ENCODE measurements at regions not wholly inside any gene's neighbourhood (a gene's known extent, or its start where the extent isn't known, plus 50 kb on each side); places are given as distances from the start of the nearest gene placed in this dataset.

DNA sequence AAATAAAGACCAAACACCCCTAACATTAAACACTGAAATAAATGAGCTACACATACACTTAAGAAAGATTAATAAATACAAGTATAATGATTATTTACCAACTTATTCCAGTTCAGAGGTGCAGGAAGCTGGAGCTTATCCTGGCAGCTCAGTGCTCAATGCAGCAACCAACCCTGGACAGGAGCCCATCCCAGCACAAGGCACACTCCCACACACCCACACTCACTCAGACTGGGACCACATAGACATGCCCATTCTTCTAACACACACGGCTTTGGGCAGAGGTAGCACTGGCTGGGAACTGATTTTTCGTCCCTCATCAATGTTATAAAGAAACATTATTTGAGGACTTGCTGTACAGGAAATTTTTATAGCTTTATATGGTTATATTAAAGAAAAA lies 797.4 kb downstream of the RPS29 start:
- no peaks in the 10 kb centered on the region for H3K79me2 ChIP-seq (ENCODE audit: control insufficient read depth, insufficient read depth, low read length)
- no peak overlapping the region for H3K27ac ChIP-seq (ENCODE audit: control insufficient read depth, insufficient read depth, low read length)
- no peaks in the 10 kb centered on the region for H3K9me3 ChIP-seq (ENCODE audit: control insufficient read depth, low read depth, low read length)
- no peaks in the 10 kb centered on the region for H3K4me1 ChIP-seq (ENCODE audit: control insufficient read depth, extremely low read depth, insufficient read depth, low read length)
- no peak overlapping the region for H3K9ac ChIP-seq (ENCODE audit: control insufficient read depth, extremely low read depth, insufficient read depth, low read length)
- no peak overlapping the region for H2AFZ ChIP-seq (ENCODE audit: control insufficient read depth, low read length)
- FAIRE-seq (no peak), DNase-seq (ENCODE audit: low read depth, low spot score) (no peak)
- TF ChIP-seq, protein P1, sequence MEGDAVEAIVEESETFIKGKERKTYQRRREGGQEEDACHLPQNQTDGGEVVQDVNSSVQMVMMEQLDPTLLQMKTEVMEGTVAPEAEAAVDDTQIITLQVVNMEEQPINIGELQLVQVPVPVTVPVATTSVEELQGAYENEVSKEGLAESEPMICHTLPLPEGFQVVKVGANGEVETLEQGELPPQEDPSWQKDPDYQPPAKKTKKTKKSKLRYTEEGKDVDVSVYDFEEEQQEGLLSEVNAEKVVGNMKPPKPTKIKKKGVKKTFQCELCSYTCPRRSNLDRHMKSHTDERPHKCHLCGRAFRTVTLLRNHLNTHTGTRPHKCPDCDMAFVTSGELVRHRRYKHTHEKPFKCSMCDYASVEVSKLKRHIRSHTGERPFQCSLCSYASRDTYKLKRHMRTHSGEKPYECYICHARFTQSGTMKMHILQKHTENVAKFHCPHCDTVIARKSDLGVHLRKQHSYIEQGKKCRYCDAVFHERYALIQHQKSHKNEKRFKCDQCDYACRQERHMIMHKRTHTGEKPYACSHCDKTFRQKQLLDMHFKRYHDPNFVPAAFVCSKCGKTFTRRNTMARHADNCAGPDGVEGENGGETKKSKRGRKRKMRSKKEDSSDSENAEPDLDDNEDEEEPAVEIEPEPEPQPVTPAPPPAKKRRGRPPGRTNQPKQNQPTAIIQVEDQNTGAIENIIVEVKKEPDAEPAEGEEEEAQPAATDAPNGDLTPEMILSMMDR (optimal IDR thresholded peaks at IDR 0.05 in 1 of 3, IDR thresholded peaks at IDR 0.05 in 1 of 3, conservative IDR thresholded peaks at IDR 0.05 in 1 of 3; ENCODE audit: extremely low read depth in 1 of 3, insufficient read depth in 2 of 3, low read length in 3 of 3): no peak
- TF ChIP-seq EZH2 (IDR thresholded peaks at IDR 0.05; ENCODE audit: low read length): no peak
- H3K9me1 ChIP-seq (ENCODE audit: control insufficient read depth, extremely low read depth, insufficient read depth, low read length): no peaks in the 10 kb centered on the region
- no peak overlapping the region for H3K4me2 ChIP-seq (ENCODE audit: control insufficient read depth, extremely low read depth, insufficient read depth, low read depth, low read length)
- no peaks in the 10 kb centered on the region for H4K20me1 ChIP-seq (ENCODE audit: control insufficient read depth, extremely low read depth, insufficient read depth, low read length)
- no peak overlapping the region for H3K4me3 ChIP-seq (ENCODE audit: control insufficient read depth in 2 of 3, extremely low read depth in 1 of 3, insufficient read depth in 2 of 3, low read depth in 1 of 3, low read length in 3 of 3)
- dilution Hi-C loops (cut with MboI; ENCODE audit: extremely low pct_ligation_motif_present, low sequenced_read_pairs): no loop called here
- H3K36me3 ChIP-seq (ENCODE audit: control insufficient read depth in 2 of 2, extremely low read depth in 1 of 2, insufficient read depth in 2 of 2, low read length in 2 of 2): no peaks in the 10 kb centered on the region
- H3K27me3 ChIP-seq (ENCODE audit: control insufficient read depth, extremely low read depth, insufficient read depth, low read length): no peaks in the 10 kb centered on the region

DNA sequence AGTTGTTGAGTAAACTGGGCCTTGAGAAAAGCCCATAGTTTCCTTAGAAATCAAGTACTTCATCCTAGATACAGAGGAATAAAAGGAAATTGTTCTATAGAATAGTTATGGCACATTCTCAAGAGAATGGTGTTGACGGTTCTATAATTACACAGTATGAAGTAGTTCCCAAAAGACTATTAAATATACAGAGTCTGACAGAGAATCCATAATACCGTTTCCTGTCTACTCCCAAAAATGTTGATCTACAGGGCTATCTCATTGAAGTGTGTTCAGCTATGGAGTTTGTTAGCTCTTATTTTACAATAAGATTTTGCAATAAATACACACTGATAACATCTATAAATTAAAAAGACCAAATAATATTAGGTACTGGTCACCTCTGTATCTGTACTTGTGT lies 799.7 kb downstream of the RPS29 start:
- no peaks in the 10 kb centered on the region for H3K36me3 ChIP-seq (ENCODE audit: control insufficient read depth in 2 of 2, extremely low read depth in 1 of 2, insufficient read depth in 2 of 2, low read length in 2 of 2)
- H3K27me3 ChIP-seq (ENCODE audit: control insufficient read depth, extremely low read depth, insufficient read depth, low read length): no peaks in the 10 kb centered on the region
- no peak overlapping the region for H3K9ac ChIP-seq (ENCODE audit: control insufficient read depth, extremely low read depth, insufficient read depth, low read length)
- no peak overlapping the region for H3K4me2 ChIP-seq (ENCODE audit: control insufficient read depth, extremely low read depth, insufficient read depth, low read depth, low read length)
- H3K4me3 ChIP-seq (ENCODE audit: control insufficient read depth in 2 of 3, extremely low read depth in 1 of 3, insufficient read depth in 2 of 3, low read depth in 1 of 3, low read length in 3 of 3): no peak overlapping the region
- no peaks in the 10 kb centered on the region for H4K20me1 ChIP-seq (ENCODE audit: control insufficient read depth, extremely low read depth, insufficient read depth, low read length)
- no peak overlapping the region for H3K27ac ChIP-seq (ENCODE audit: control insufficient read depth, insufficient read depth, low read length)
- no peaks in the 10 kb centered on the region for H3K4me1 ChIP-seq (ENCODE audit: control insufficient read depth, extremely low read depth, insufficient read depth, low read length)
- no peaks in the 10 kb centered on the region for H3K9me1 ChIP-seq (ENCODE audit: control insufficient read depth, extremely low read depth, insufficient read depth, low read length)
- DNase-seq (ENCODE audit: low read depth, low spot score) (no peak), FAIRE-seq (no peak)
- H2AFZ ChIP-seq (ENCODE audit: control insufficient read depth, low read length): no peak overlapping the region
- TF ChIP-seq, protein P1 (optimal IDR thresholded peaks at IDR 0.05 in 1 of 3, IDR thresholded peaks at IDR 0.05 in 1 of 3, conservative IDR thresholded peaks at IDR 0.05 in 1 of 3; ENCODE audit: extremely low read depth in 1 of 3, insufficient read depth in 2 of 3, low read length in 3 of 3): no peak
- H3K9me3 ChIP-seq (ENCODE audit: control insufficient read depth, low read depth, low read length): no peaks in the 10 kb centered on the region
- dilution Hi-C loops (cut with MboI; ENCODE audit: extremely low pct_ligation_motif_present, low sequenced_read_pairs): no loop called here
- H3K79me2 ChIP-seq (ENCODE audit: control insufficient read depth, insufficient read depth, low read length): no peaks in the 10 kb centered on the region
